ENCODE measurements at regions not wholly inside any gene's neighbourhood (a gene's known extent, or its start where the extent isn't known, plus 50 kb on each side); places are given as distances from the start of the nearest gene placed in this dataset.

DNA sequence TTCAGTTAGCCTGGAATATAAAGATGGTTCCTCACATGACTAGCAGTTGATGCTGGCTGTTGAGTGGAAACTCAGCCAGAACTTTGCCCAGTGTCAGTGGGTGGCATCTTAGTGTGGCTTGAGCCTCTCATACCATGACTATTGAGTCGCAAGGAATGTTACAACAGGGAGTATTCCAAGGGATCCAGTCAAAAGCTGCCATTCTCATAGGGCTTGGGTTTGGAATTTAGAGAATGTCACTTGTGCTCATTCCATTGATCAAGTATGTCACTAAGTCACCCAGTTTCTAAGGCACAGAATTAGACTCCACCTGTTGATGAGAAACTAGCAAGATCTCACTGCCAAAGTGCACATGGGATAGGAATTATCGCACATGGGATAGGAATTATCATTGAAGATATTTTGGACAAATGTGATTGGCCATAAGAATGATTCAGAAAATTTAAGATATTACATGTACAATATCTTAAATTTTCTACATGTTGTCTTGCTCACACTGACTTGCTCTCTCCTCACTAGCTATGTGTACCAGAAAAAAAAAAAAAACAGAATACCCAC, 1290.7 kb upstream of the ADGRL2 start:
- TF ChIP-seq, protein P1, sequence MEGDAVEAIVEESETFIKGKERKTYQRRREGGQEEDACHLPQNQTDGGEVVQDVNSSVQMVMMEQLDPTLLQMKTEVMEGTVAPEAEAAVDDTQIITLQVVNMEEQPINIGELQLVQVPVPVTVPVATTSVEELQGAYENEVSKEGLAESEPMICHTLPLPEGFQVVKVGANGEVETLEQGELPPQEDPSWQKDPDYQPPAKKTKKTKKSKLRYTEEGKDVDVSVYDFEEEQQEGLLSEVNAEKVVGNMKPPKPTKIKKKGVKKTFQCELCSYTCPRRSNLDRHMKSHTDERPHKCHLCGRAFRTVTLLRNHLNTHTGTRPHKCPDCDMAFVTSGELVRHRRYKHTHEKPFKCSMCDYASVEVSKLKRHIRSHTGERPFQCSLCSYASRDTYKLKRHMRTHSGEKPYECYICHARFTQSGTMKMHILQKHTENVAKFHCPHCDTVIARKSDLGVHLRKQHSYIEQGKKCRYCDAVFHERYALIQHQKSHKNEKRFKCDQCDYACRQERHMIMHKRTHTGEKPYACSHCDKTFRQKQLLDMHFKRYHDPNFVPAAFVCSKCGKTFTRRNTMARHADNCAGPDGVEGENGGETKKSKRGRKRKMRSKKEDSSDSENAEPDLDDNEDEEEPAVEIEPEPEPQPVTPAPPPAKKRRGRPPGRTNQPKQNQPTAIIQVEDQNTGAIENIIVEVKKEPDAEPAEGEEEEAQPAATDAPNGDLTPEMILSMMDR (conservative IDR thresholded peaks at IDR 0.05): no peak
- no peak overlapping the region for H3K27ac ChIP-seq

- TF ChIP-seq, protein P1 (conservative IDR thresholded peaks at IDR 0.05): no peak
- H3K27ac ChIP-seq: no peak overlapping the region
Observed at GRCh38 chr1:80506216-80506615, 1294.5 kb upstream of the ADGRL2 start.

GRCh38 chr1:80498673-80499072, 1302.1 kb upstream of the ADGRL2 start:
- TF ChIP-seq, protein P1 (conservative IDR thresholded peaks at IDR 0.05): no peak

DNA sequence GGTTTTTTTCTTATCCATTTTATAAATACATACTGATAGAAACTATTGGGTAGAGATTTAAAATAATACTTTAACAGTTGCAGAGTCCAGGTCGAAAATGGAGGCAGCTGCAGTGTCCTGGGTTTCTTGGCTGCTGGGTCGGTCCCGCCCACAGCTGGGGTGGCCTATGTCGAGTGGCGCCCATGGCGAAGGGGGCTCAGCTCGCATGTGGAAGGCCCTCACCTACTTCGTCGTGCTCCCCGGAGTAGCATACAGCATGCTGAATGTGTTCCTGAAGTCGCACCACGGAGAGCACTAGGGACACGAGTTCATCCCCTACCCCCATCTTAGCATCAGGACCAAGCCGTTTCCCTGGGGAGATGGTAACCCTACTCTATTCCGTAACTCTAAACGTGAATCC, 1304.9 kb upstream of the ADGRL2 start:
- TF ChIP-seq, protein P1 (conservative IDR thresholded peaks at IDR 0.05): no peak
- no peak overlapping the region for H3K27ac ChIP-seq

More at GRCh38 chr1:80498673-80499072, 1302.1 kb upstream of the ADGRL2 start:
- no peak overlapping the region for H3K27ac ChIP-seq

DNA sequence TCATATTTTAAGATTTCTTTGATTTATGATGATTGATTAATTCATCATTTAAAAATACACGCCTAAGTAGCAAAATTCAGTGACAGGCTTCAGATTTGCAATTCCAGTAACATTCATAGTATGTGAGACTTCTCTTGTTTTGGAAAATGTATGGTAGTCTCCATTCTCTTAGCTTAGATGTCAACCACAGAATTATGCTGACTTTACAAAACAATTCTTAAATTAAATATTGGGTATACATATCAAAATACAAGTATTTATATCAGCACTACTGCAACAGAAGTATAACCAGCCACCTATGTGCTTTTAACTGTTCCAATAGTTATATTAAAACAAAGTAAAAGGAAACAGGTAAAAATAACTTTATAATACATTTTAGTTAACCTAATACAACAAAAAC, 1328.6 kb upstream of the ADGRL2 start:
- H3K27ac ChIP-seq: no peak overlapping the region
- TF ChIP-seq, protein P1 (conservative IDR thresholded peaks at IDR 0.05): no peak

- TF ChIP-seq, protein P1 (conservative IDR thresholded peaks at IDR 0.05): no peak
- no peak overlapping the region for H3K27ac ChIP-seq
Observed at GRCh38 chr1:80468356-80468755, 1332.4 kb upstream of the ADGRL2 start.

GRCh38 chr1:80462006-80462405, 1338.7 kb upstream of the ADGRL2 start:
- TF ChIP-seq, protein P1 (conservative IDR thresholded peaks at IDR 0.05): no peak
- H3K27ac ChIP-seq: no peak overlapping the region
